HepG2 (cell line): ENCODE measurements at regions not wholly inside any gene's neighbourhood (a gene's known extent, or its start where the extent isn't known, plus 50 kb on each side); places are given as distances from the start of the nearest gene placed in this dataset.

Source experiments
- ATAC-seq: fragments of 200-7000 bp; cut with Tn5 transposase; 3 replicates; pipeline ENCODE4 v1.9.1; 2020; ENCODE audit warnings: mild to moderate bottlenecking, moderate library complexity
- BruUV-seq: library from RNA; stranded (reverse); fragments of 400-500 nt; replicated peaks from 2 replicates; lab custom pipeline; 2021; lab: Mats Ljungman, UMichigan
- CTCF ChIA-PET: fragments of 300-600 bp; formaldehyde crosslinking; extraction: SDS; loops from one replicate; lab custom pipeline; 2021; ENCODE audit warnings: low total read pairs, inconsistent platforms, low intra/inter-chr PET ratio; lab: Yijun Ruan, JAX
- POLR2A ChIA-PET: fragments of 350-600 bp; sonication (Branson Sonifier 250); formaldehyde crosslinking; loops from one replicate; lab custom pipeline; 2020; ENCODE audit warnings: antibody characterized with exemption, inconsistent platforms; lab: Yijun Ruan, JAX
- DNase-seq: peaks from one replicate; pipeline ENCODE4 v3.0.0-alpha.2; 2015; ENCODE audit warnings: low spot score
- FAIRE-seq: peaks from 3 replicates; lab custom pipeline; 2011; peaks lifted over from hg19 to GRCh38; lab: Jason Lieb, UNC
- H2AFZ ChIP-seq: one replicate; pipeline ENCODE4 v1.6.1; 2011; ENCODE audit warnings: low read length, inconsistent platforms
- H3K27ac ChIP-seq: fragments of 300-600 bp; 3 replicates; pipeline ENCODE4 v1.8.0; 2011; ENCODE audit warnings: mixed run types, mild to moderate bottlenecking, mixed read lengths, low read length, inconsistent platforms; ENCODE audit not compliant: insufficient read depth; ENCODE audit errors: extremely low read length
- H3K27me3 ChIP-seq, 2 experiments: fragments of 200-600 bp in 1 of 2; 2 replicates in 1 of 2; 3 replicates in 1 of 2; pipeline versions ENCODE4 v1.6.0 to v1.8.0; 2011; ENCODE audit warnings: low read length in 2 of 2, mild to moderate bottlenecking in 2 of 2, moderate library complexity in 2 of 2, inconsistent platforms in 1 of 2; ENCODE audit not compliant: insufficient read depth in 2 of 2, control insufficient read depth in 1 of 2
- H3K36me3 ChIP-seq, 2 experiments: fragments of 200-600 bp in 1 of 2; replicated peaks in 1 of 2; 2 replicates in 1 of 2; 3 replicates in 1 of 2; pipeline versions ENCODE4 v1.5.1 to v1.8.0; 2011; ENCODE audit warnings: low read length in 2 of 2, inconsistent platforms in 1 of 2; ENCODE audit not compliant: insufficient read depth in 2 of 2, control insufficient read depth in 1 of 2
- H3K4me1 ChIP-seq: 2 replicates; pipeline ENCODE4 v1.5.1; 2012; ENCODE audit warnings: low read length, inconsistent platforms; ENCODE audit not compliant: insufficient read depth
- H3K4me2 ChIP-seq: 2 replicates; pipeline ENCODE4 v1.6.0; 2011; ENCODE audit warnings: low read depth, low read length, inconsistent platforms
- H3K4me3 ChIP-seq, 3 experiments: fragments of 200-600 bp in 1 of 3; sonication (generic), shearing (Covaris generic) in 1 of 3; replicated peaks in 1 of 3; 2 replicates each; pipeline ENCODE4 v1.5.1; 2011 to 2016; ENCODE audit warnings: low read length in 3 of 3, inconsistent platforms in 2 of 3, low read depth in 2 of 3, mild to moderate bottlenecking in 2 of 3, control low read depth in 1 of 3, mixed read lengths in 1 of 3; ENCODE audit not compliant: insufficient read depth in 1 of 3
- H3K79me2 ChIP-seq: one replicate; pipeline ENCODE4 v1.6.1; 2011; ENCODE audit warnings: low read length, inconsistent platforms; ENCODE audit not compliant: insufficient read depth
- H3K9ac ChIP-seq: 2 replicates; pipeline ENCODE4 v1.6.0; 2011; ENCODE audit warnings: mild to moderate bottlenecking, low read depth, low read length, inconsistent platforms; ENCODE audit not compliant: insufficient read depth
- H3K9me3 ChIP-seq: 2 replicates; pipeline ENCODE4 v1.5.1; 2012; ENCODE audit warnings: mild to moderate bottlenecking, low read length
- H4K20me1 ChIP-seq: 2 replicates; pipeline ENCODE4 v1.6.0; 2011; ENCODE audit warnings: inconsistent platforms, mild to moderate bottlenecking, low read length, moderate library complexity; ENCODE audit not compliant: insufficient read depth
- ARNT2 ChIP-seq: sonication (generic); formaldehyde crosslinking; IDR thresholded peaks from 2 replicates; pipeline ENCODE4 v1.8.0; 2022; ENCODE audit warnings: mild to moderate bottlenecking, low read depth, missing genetic modification reagents, moderate library complexity
- BCL6 ChIP-seq: IDR thresholded peaks from 2 replicates; pipeline ENCODE4 v1.6.1; 2016; ENCODE audit warnings: missing genetic modification reagents, missing compliant biosample characterization
- MTA1 ChIP-seq: sonication (generic); formaldehyde crosslinking; IDR thresholded peaks from 2 replicates; pipeline ENCODE4 v1.4.0; 2020; ENCODE audit warnings: missing genetic modification reagents, mild to moderate bottlenecking, borderline replicate concordance
- PPARG ChIP-seq: conservative IDR thresholded peaks from 2 replicates; pipeline ENCODE4 v1.6.1; 2016; ENCODE audit warnings: missing biosample characterization, missing genetic modification reagents
- ZNF780A ChIP-seq: sonication (generic); formaldehyde crosslinking; IDR thresholded peaks from 2 replicates; pipeline ENCODE4 v1.8.0; 2022; ENCODE audit warnings: mild to moderate bottlenecking, missing genetic modification reagents, moderate library complexity
- ZNF879 ChIP-seq: sonication (generic); formaldehyde crosslinking; IDR thresholded peaks from 2 replicates; pipeline ENCODE4 v1.8.1; 2023; ENCODE audit warnings: missing genetic modification reagents
- WGBS: methylation state at CpG from one replicate; pipeline ENCODE4 v1.1.6; 2017; ENCODE audit warnings: low lambda C conversion rate; 5-methylcytosine and 5-hydroxymethylcytosine counted together
- in situ Hi-C: cut with HindIII; loops from 2 replicates; pipeline ENCODE4 v1.10.0; 2017; ENCODE audit warnings: low pct_unique_long_range_greater_than_20kb; ENCODE audit not compliant: extremely low pct_ligation_motif_present
- intact Hi-C: fragments of 100-400 bp; cut with micrococcal nuclease; formaldehyde crosslinking; loops from one replicate; pipeline ENCODE4 v1.10.0; 2022; ENCODE audit not compliant: unreplicated experiment
- TF ChIP-seq, protein P1 (sequence below): sonication (generic); formaldehyde crosslinking; IDR thresholded peaks from 2 replicates; pipeline ENCODE4 v1.5.0; 2020; ENCODE audit warnings: mild to moderate bottlenecking, missing genetic modification reagents, borderline replicate concordance
- TF ChIP-seq, protein P2 (sequence below): sonication (generic); formaldehyde crosslinking; IDR thresholded peaks from 2 replicates; pipeline ENCODE4 v1.8.0; 2022; ENCODE audit warnings: missing genetic modification reagents, low read depth, mild to moderate bottlenecking, borderline replicate concordance
- TF ChIP-seq, protein P3 (sequence below): IDR thresholded peaks from 2 replicates; pipeline ENCODE4 v1.6.1; 2016
- TF ChIP-seq, protein P4 (sequence below): sonication (generic); formaldehyde crosslinking; IDR thresholded peaks from one replicate; pipeline ENCODE4 v1.5.1; 2020; ENCODE audit warnings: mild to moderate bottlenecking, missing genetic modification reagents; ENCODE audit errors: not compliant biosample characterization

DNA sequence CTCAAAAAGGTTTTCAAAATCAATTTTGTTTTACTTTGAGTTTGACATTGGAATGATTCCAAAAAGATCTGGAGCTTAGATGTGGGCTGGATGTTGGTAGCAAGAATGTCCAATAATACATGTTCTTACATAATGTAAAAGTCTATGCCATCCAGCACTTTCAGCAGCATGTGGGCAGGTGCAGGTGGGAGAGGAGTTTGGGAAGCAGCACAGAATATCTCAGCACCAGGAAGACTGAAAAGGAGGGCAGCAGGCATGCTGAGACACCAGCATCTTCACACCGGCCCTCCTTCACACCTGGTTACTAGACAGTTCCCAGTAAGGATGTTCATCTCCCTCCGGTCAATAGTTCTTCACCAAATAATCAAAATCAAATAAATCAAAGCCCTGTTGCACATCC lies 166.6 kb downstream of the ZBTB18 start:
- no peak for DNase-seq
- WGBS, result 38% methylated on average over 2 of the region's 2 CpGs
- no peak for FAIRE-seq
- H3K9me3 ChIP-seq, result no peaks in the 10 kb centered on the region
- no peak overlapping the region for H3K4me2 ChIP-seq
- H3K79me2 ChIP-seq, result no peaks in the 10 kb centered on the region
- no peak for ATAC-seq
- in situ Hi-C loops (no loop called here), intact Hi-C loops (no loop called here)
- TF ChIP-seq ARNT2 (CRISPR knock-in tag), result no peak
- TF ChIP-seq, protein P1, sequence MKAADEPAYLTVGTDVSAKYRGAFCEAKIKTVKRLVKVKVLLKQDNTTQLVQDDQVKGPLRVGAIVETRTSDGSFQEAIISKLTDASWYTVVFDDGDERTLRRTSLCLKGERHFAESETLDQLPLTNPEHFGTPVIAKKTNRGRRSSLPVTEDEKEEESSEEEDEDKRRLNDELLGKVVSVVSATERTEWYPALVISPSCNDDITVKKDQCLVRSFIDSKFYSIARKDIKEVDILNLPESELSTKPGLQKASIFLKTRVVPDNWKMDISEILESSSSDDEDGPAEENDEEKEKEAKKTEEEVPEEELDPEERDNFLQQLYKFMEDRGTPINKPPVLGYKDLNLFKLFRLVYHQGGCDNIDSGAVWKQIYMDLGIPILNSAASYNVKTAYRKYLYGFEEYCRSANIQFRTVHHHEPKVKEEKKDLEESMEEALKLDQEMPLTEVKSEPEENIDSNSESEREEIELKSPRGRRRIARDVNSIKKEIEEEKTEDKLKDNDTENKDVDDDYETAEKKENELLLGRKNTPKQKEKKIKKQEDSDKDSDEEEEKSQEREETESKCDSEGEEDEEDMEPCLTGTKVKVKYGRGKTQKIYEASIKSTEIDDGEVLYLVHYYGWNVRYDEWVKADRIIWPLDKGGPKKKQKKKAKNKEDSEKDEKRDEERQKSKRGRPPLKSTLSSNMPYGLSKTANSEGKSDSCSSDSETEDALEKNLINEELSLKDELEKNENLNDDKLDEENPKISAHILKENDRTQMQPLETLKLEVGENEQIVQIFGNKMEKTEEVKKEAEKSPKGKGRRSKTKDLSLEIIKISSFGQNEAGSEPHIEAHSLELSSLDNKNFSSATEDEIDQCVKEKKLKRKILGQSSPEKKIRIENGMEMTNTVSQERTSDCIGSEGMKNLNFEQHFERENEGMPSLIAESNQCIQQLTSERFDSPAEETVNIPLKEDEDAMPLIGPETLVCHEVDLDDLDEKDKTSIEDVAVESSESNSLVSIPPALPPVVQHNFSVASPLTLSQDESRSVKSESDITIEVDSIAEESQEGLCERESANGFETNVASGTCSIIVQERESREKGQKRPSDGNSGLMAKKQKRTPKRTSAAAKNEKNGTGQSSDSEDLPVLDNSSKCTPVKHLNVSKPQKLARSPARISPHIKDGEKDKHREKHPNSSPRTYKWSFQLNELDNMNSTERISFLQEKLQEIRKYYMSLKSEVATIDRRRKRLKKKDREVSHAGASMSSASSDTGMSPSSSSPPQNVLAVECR (CRISPR knock-in tag), result no peak
- TF ChIP-seq, protein P2, sequence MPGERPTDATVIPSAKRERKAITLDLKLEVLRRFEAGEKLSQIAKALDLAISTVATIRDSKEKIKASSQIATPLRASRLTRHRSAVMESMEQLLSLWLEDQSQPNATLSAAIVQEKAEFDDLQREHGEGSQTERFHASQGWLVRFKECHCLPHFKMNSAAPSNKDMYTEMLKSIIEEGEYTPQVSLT (CRISPR knock-in tag), result no peak
- TF ChIP-seq BCL6 (CRISPR knock-in tag), result no peak
- TF ChIP-seq, protein P3, sequence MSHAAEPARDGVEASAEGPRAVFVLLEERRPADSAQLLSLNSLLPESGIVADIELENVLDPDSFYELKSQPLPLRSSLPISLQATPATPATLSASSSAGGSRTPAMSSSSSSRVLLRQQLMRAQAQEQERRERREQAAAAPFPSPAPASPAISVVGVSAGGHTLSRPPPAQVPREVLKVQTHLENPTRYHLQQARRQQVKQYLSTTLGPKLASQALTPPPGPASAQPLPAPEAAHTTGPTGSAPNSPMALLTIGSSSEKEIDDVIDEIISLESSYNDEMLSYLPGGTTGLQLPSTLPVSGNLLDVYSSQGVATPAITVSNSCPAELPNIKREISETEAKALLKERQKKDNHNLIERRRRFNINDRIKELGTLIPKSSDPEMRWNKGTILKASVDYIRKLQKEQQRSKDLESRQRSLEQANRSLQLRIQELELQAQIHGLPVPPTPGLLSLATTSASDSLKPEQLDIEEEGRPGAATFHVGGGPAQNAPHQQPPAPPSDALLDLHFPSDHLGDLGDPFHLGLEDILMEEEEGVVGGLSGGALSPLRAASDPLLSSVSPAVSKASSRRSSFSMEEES (CRISPR knock-in tag), result no peak
- TF ChIP-seq ZNF780A (CRISPR knock-in tag), result no peak
- TF ChIP-seq, protein P4, sequence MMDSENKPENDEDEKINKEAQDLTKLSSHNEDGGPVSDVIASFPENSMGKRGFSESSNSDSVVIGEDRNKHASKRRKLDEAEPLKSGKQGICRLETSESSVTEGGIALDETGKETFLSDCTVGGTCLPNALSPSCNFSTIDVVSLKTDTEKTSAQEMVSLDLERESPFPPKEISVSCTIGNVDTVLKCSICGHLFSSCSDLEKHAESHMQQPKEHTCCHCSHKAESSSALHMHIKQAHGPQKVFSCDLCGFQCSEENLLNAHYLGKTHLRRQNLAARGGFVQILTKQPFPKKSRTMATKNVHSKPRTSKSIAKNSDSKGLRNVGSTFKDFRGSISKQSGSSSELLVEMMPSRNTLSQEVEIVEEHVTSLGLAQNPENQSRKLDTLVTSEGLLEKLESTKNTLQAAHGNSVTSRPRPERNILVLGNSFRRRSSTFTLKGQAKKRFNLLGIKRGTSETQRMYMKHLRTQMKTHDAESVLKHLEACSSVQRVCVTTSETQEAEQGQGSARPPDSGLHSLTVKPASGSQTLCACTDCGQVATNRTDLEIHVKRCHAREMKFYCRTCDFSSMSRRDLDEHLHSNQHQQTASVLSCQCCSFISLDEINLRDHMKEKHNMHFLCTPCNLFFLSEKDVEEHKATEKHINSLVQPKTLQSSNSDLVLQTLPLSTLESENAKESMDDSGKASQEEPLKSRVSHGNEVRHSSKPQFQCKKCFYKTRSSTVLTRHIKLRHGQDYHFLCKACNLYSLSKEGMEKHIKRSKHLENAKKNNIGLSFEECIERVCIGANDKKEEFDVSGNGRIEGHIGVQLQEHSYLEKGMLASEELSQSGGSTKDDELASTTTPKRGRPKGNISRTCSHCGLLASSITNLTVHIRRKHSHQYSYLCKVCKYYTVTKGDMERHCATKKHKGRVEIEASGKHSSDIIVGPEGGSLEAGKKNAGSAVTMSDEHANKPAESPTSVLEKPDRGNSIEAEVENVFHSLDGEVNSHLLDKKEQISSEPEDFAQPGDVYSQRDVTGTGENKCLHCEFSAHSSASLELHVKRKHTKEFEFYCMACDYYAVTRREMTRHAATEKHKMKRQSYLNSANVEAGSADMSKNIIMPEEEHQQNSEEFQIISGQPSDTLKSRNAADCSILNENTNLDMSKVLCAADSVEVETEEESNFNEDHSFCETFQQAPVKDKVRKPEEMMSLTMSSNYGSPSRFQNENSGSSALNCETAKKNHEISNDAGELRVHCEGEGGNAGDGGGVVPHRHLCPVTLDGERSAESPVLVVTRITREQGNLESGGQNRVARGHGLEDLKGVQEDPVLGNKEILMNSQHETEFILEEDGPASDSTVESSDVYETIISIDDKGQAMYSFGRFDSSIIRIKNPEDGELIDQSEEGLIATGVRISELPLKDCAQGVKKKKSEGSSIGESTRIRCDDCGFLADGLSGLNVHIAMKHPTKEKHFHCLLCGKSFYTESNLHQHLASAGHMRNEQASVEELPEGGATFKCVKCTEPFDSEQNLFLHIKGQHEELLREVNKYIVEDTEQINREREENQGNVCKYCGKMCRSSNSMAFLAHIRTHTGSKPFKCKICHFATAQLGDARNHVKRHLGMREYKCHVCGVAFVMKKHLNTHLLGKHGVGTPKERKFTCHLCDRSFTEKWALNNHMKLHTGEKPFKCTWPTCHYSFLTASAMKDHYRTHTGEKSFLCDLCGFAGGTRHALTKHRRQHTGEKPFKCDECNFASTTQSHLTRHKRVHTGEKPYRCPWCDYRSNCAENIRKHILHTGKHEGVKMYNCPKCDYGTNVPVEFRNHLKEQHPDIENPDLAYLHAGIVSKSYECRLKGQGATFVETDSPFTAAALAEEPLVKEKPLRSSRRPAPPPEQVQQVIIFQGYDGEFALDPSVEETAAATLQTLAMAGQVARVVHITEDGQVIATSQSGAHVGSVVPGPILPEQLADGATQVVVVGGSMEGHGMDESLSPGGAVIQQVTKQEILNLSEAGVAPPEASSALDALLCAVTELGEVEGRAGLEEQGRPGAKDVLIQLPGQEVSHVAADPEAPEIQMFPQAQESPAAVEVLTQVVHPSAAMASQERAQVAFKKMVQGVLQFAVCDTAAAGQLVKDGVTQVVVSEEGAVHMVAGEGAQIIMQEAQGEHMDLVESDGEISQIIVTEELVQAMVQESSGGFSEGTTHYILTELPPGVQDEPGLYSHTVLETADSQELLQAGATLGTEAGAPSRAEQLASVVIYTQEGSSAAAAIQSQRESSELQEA (CRISPR knock-in tag), result no peak
- no peak for TF ChIP-seq PPARG (CRISPR knock-in tag)
- TF ChIP-seq ZNF879, result no peak
- no peak for TF ChIP-seq MTA1 (CRISPR knock-in tag)
- no peak overlapping the region for H3K9ac ChIP-seq
- no peaks in the 10 kb centered on the region for H3K36me3 ChIP-seq
- no peaks in the 10 kb centered on the region for H4K20me1 ChIP-seq
- POLR2A ChIA-PET, result no interaction called here
- H3K4me3 ChIP-seq, result no peak overlapping the region
- H3K4me1 ChIP-seq, result peaks cover 10% of the 10 kb centered on the region; the same call in 1 of the 2 replicates
- no peak overlapping the region for H2AFZ ChIP-seq
- peaks cover 0 to 18% of the 10 kb centered on the region in 2 experiments; a peak in 3 of 5 replicates for H3K27me3 ChIP-seq
- no TSS peak for BruUV-seq
- H3K27ac ChIP-seq, result no peak overlapping the region
- CTCF ChIA-PET, result no interaction called here
